HG03159 (cell line): ENCODE measurements at regions not wholly inside any gene's neighbourhood (a gene's known extent, or its start where the extent isn't known, plus 50 kb on each side); places are given as distances from the start of the nearest gene placed in this dataset.
"Not testable (repeated sequence)": the region's sequence is repeated elsewhere in the genome, so short reads cannot be mapped to it uniquely, and the experiment has no call there.

Source experiments
- ATAC-seq: cut with Tn5 transposase; IDR thresholded peaks from one replicate; pipeline ENCODE4 v1.9.1; 2021; ENCODE audit warnings: mild to moderate bottlenecking, moderate library complexity; ENCODE audit not compliant: unreplicated experiment

- ATAC-seq: no peak
These were observed 231.4 kb upstream of the ZEB2 start for GRCh38 chr2:144751142-144751905.

GRCh38 chr2:144749188-144749587, 229.3 kb upstream of the ZEB2 start:
- no peak for ATAC-seq

GRCh38 chr2:144748443-144748842, 228.5 kb upstream of the ZEB2 start:
- ATAC-seq: no peak

DNA sequence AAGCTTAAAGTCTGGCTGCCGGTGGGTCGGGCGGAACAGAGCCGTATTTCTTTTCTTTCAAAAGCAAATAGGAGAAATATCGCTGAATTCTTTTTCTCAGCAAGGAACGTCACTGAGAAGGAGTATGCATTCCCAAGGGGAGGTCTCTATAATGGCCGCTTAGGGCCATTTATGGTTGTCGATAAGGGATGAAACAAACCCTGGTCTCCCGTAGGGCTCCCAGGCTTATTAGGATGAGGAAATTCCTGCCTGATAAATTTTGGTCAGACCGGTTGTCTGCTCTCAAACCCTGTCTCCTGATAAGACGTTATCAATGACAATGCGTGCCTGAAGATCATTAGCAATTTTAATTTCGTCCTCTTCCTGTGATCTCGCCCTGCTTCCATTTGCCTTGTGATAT, 227.7 kb upstream of the ZEB2 start:
- no peak for ATAC-seq

- no peak for ATAC-seq
These were observed 225.5 kb upstream of the ZEB2 start for GRCh38 chr2:144745424-144745823.

- no peak for ATAC-seq
These were observed 218.8 kb upstream of the ZEB2 start for GRCh38 chr2:144738749-144739148.

DNA sequence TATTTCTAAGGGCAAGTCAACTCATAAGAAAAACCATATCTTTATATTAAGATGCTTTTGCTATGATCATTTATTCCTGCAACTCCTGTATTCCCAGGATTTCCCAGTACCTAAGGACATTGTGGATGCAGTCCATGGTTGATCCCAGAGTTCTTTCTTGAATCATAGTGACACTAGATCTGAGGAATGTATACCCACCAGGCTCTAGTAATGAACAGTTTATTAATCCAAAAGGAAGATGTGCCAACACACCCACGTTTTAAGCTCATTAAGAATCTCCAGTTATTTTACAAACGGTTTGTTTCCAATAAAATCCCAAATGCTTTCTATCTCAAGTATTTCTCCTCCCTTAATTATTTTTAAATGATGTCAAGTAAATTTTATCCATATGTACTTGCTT, 210.8 kb upstream of the ZEB2 start:
- no peak for ATAC-seq

- ATAC-seq: not testable (repeated sequence)
These were observed 204.5 kb upstream of the ZEB2 start for GRCh38 chr2:144724460-144724859.

DNA sequence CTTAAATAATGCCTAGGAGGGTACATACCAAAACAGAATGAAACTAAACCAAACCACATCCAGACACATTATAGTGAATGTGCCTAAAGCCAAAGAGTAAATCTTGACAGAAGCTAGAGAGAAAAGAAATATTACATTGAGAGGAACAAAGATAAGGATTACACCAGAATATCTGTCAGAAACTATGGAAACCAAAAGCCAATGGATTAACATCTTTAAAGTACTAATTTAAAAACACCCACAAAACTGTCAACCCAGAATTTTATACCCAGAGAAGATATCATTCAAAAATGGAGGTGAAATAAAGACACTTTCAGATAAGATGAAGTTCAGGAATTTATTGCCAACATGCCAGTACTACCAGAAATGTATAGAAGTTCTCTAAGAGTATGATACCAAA, 198.5 kb upstream of the ZEB2 start:
- no peak for ATAC-seq

DNA sequence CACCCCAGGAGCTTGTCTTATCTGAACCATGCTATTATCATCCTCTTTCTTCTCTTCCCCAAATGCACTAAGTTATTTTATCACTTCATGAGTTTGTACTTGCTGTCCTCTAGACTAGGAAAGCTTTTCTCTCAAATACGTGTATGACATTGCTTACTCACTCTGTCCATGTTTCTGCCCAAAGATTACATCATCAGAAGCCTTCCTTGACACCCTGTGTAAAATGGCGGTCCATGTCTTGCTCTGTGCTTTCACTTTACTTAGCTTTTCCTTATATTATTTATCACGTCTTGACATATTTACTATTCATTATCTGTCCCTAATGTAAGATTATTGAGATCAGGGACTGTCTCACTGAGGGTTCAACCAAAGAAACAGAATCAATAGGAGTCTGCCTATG, 196.1 kb upstream of the ZEB2 start:
- ATAC-seq: no peak

DNA sequence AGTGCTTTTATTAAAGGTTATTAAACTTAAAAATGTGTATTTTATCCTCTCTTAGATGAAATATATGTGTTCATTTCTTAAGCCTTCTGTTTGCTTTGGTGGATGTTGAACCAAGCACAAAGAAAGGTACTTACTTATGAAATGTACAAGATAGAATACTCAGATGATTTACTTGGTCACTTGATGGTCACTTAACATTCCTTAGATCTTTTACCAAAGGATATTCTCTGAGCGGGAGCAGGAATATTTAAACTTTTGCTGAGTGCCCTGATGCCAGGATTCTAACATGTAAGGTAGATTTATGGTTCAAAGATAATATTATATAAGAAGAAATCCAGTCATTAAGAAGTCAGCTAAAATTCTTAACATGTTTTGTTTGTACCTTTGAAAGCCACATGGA, 193.5 kb upstream of the ZEB2 start:
- no peak for ATAC-seq

- ATAC-seq: no peak
These were observed 192.6 kb upstream of the ZEB2 start for GRCh38 chr2:144712550-144712940.

- ATAC-seq: no peak
These were observed 192.0 kb upstream of the ZEB2 start for GRCh38 chr2:144711630-144712549.

DNA sequence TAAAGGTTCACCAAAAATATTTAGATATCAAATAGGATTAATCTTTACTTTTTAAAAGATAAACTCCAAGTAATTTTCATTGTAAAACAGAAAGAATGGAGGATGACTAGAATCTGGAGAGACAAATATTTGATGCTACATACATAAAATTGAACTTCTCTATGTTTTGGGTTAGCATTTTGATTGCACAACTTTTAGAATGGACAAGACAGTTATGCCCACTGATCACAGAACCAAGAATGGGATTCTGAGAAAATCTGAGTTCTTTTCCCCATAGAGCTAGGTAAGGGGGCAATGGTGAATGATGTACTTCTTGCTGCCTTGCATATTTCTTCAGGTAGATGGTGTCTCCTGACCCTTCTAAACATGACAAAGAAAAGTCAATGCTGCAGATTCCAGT, 191.2 kb upstream of the ZEB2 start:
- no peak for ATAC-seq

DNA sequence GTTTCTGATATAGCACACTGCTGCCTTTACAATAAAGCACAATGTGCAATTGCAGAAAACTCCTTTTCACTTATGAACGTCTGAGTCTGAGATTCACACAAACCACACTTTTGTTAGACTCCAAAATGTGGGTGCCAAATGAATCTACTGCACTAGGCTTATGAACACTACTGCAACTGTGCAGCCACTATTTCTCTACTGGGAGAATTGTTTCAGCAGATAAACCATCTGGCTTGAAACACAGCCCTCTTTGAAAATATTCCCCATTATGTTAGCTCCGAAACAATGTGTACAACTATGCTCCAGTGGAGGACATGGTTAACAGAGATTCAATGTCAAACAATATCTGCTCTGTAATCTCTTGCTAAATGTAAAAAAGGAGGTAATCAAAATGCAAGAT, 188.7 kb upstream of the ZEB2 start:
- ATAC-seq: no peak

DNA sequence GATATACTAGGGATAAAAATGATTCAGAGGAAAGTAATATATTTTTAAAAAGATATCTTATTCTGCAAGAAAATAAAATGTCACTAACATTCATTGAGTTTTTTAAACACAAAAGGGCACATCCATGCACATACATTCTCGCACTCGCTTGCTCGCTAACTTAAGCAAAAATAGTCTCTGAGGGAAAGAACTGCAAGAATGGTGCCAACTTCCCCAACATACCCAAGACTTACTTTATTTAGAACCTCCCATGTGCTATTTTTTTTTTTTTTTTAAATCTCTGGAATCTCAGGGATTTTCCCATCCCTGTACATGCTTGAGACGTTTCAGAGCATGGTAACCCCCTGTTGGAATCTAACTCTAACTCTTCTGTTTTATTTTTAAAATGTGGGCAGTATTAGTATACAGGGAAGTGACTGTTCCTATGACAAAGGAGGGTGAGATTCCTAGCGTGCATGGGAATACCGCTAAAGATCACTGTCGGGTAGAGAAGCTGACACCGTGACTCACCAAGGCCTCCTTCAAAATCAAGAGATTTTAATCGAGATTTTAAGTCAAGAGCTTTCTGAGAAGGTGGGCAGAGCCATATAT, 187.9 kb upstream of the ZEB2 start:
- ATAC-seq: no peak

- no peak for ATAC-seq
These were observed 186.7 kb upstream of the ZEB2 start for GRCh38 chr2:144706647-144707046.

DNA sequence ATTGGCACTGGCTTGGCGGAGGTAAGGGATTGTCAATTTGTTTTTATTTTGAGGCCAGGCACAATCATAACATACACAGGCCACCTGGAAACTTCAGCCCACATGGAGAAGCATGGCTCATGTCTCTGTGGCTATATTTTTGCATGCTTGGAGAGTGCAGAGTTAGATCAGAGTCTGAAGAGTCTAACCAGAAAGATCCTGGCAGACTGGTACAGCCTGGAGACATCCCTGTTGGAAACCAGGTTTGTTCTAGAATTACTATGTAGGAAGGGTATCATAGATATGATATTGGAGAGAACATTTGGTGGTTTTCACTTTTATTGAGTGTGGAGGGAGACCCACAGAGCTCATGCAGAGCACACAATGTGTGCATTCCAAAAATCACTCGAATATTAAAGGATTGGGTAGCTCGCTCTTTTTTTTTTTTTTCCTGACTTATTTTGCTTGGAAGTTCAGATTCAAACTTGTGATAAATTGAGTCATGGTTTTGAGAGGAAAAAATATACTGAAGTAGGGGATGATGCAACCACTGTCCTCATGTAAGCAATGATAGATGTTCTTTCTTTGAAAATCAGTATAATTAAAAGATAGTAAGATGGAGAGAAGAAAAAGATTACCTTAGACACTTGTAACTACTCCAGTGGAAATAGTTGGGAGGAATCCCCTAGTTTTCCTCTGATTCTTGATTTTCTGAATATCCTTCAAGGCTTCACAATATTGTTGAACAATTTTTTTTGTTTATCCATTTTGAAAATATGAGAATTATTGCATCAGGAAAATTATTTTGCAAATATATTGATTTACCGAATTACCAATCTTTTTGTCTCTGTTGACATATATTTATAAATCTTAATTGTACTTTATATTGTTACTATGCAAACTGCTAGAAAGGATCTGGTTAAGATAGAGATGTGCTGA, 185.7 kb upstream of the ZEB2 start:
- no peak for ATAC-seq

GRCh38 chr2:144704709-144705095, 184.8 kb upstream of the ZEB2 start:
- ATAC-seq: no peak

DNA sequence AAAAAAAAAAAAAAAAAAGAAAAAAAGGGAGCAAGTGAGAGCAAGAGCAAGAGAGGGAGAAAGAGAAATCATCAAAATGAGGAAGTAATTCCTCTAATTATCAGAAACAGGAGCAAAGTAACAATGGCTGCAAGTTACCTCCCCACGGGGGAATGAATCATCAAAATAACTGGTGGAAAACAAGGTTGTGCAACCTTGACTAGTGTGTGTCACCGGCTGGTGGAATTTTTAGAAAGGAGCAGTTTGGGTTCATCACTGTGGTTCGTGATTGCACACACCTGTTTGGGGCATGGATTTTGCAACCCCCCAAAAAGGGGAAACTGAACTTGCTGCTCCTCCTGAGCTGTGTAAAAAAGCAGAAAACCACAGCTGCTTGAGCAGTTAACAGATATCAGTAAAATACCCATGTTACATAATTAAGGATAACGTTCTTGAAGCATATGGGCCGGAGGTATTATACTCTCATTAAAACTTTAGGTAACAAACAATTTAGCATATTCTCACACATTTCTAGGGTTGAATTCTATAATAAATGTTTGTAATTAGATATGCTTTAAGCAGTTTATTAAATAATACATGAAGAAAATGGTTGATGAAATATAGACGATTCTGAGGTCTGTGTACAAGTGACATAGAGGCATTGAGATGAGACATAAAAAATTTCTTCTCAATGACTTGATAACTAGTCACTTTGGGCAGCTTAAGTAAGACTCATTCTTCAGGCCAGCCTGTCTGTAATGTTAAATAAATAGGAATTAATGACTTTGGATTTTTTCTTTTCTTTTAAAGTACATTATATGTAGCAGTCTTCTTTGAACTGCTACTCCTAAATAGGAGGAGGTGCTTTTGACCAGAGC, 184.2 kb upstream of the ZEB2 start:
- ATAC-seq: no peak
